GM18909 (cell line): ENCODE measurements at regions not wholly inside any gene's neighbourhood (a gene's known extent, or its start where the extent isn't known, plus 50 kb on each side); places are given as distances from the start of the nearest gene placed in this dataset.

ENCODE experiments used
- ATAC-seq: cut with Tn5 transposase; IDR thresholded peaks from one replicate; pipeline ENCODE4 v1.9.1; 2021; ENCODE audit warnings: mild to moderate bottlenecking; ENCODE audit not compliant: unreplicated experiment, poor library complexity

DNA sequence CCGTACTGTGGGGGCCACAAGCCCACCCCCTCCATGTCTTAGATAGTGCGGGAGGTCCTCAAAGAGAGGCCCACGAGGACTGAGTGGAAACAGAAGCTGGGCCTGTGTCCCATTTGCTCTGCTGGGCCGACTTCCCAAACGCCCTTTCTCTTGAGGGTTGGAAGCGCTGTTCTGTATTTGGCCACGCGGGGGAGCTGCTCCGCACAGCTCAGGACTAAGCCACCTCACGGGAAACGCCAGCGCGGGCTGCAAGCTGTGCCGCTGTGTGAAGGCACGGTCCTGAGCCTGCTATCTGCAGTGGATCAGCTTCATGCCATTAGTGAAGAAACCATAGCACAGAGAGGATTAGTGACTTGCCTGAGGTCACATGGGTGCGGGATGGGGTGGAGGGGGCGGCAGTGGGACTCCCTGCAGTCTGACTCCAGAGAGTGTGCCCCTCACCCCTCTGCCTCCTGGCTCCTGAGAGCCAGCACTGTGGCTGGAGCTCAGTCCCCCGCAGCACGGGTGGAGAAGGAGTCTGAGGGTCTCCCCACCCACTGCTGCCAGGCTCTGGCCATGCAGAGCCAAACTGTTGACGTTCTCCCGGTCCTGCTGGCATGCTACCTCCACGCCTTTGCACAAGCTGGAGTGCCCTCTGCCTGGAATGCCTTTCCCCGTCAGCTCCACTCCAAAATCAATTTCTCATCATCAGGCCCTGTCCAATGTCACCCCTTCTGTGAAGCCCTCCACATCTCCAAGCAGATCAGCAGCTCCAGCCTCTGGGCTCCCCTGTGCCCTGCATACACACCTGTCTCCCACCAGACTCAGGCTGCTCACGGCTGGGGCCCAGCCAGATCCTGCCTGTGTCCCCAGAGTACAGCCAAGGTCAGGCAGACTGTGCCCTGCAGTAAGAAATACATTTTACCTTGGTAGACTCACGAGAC lies 51.5 kb upstream of the LRRC32 start:
- ATAC-seq: peak; percentile 77

DNA sequence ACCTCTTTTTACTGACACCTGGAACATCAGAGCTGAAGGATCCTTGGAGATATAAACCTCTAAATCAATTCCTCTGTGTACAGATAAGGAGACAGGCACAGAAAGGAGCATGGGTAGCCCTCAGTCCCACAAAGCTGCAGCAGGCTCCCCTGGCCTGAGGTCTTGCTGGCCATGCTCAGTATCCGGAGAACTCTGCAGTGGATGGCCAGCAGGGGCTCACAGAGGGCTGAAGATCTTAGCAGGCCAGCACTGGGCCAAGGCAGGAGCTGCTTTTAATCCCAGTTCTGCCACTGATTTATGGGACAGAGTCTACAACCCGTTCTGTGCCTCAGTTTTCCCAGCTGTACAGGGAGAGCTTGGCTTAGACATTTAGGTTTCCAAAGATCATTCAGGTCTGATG lies 52.6 kb upstream of the LRRC32 start:
- no peak for ATAC-seq

GRCh38 chr11:76723548-76723947 lies 53.0 kb upstream of the LRRC32 start:
- no peak for ATAC-seq

- ATAC-seq: no peak
These were observed 53.7 kb upstream of the LRRC32 start for GRCh38 chr11:76724171-76724768.

GRCh38 chr11:76728227-76728626 lies 54.9 kb upstream of the TSKU start:
- ATAC-seq: no peak

- ATAC-seq: no peak
These were observed 54.4 kb upstream of the TSKU start for GRCh38 chr11:76728778-76729177.

DNA sequence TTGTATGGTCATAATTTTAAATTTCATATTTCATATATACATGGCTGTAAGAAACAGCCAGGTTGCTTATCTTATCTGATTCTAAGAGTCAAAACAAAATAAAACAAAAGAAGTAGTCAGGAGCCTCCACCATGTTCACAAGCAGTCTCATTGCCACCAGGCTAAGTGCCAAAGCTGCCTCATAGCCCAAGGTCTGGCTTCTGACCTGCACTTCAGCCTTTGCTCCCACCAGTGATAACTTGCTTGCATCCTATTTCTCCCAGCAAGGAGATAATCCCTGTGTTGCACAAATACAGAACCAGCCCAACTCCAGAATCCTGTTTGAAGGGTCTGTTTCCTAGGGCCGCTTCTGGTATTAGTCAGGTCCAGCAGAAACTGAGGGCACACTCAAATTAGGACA lies 53.9 kb upstream of the TSKU start:
- no peak for ATAC-seq

GRCh38 chr11:76730887-76731565 lies 52.1 kb upstream of the TSKU start:
- ATAC-seq: no peak

DNA sequence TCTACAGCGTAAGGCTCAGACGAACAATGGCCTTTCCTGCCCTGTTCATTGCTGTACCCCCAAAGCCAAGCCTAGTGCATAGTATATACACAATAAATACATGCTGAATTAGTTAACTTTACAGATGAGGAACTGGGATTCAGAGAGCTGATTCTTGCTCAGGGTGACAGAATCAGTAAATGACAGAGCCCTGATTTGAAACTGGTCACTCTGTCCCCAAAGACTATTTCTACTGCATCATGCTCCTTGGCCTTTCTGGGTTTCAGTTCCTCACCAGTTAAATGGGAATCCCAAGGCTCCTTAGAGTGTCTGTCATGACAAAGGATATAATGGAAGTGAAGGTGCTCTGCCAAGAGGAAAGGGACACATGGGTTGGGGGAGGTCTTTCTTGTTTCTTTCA lies 50.5 kb upstream of the TSKU start:
- no peak for ATAC-seq
